GM18508 (cell line): ENCODE measurements at regions not wholly inside any gene's neighbourhood (a gene's known extent, or its start where the extent isn't known, plus 50 kb on each side); places are given as distances from the start of the nearest gene placed in this dataset.

Source experiments
- ATAC-seq: cut with Tn5 transposase; IDR thresholded peaks from one replicate; pipeline ENCODE4 v1.9.1; 2021; ENCODE audit warnings: moderate number of reproducible peaks; ENCODE audit not compliant: insufficient read depth, unreplicated experiment

DNA sequence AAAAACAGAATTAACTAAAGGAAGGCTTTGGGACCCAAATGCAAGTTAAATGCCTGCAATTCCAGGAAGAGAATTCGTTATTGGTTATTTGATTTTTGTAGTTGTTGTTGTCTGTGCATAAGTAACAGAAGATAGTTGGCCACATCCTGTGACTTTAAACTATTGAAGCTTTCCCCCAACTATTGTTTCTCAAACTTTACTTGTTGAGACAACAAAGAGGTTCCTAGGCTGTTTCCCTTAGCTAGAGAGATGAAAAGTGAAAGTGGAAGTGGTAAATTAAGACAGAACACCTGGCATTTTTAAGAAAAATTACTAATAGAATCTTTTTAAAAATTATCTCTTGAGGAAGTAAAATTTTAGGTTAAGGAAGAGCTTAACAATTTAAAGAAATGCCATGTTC, 525.2 kb downstream of the PKHD1 start:
- ATAC-seq = peak; percentile 91
